ENCODE measurements at regions not wholly inside any gene's neighbourhood (a gene's known extent, or its start where the extent isn't known, plus 50 kb on each side); places are given as distances from the start of the nearest gene placed in this dataset.
A peak's percentile ranks its signal among the peaks of the same experiment; 100 is the strongest.

DNA sequence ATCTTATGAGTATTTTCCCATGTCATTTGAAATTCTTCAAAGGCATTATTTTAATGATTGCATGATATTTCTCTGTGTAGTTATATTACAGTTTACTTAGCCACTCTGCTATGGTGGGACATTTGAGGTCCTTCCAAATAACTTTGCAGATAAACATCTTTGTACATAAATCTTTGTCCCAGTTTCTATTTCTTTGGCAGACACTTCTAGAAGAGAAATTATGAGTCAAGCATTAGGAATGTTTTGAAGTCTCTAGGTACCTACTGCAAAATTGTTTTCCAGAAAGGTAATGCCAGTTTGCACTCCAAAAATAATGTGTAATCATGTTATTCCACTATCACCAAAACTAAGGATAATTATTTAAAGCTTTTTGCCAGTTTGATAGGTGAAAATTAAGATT lies 149.7 kb downstream of the EN1 start:
- ATAC-seq, result no peak
- Histone ChIP-seq H3K9ac (ENCODE audit: insufficient read depth in 1 of 2, low read depth in 2 of 2, low read length in 2 of 2) (no peak overlapping the region), H3K4me3 (no peak overlapping the region), H3K36me3 (ENCODE audit: control insufficient read depth, insufficient read depth, low read length) (no peaks in the 10 kb centered on the region), H3K4me2 (ENCODE audit: insufficient read depth, low read length) (no peak overlapping the region), H3K27ac (ENCODE audit: extremely low read depth, low read depth, low read length) (no peak overlapping the region), H4K20me1 (replicated peaks; ENCODE audit: control insufficient read depth, insufficient read depth, low read length) (no peaks in the 10 kb centered on the region), H3K9me3 (replicated peaks; ENCODE audit: control insufficient read depth, insufficient read depth, low read depth, low read length) (no peaks in the 10 kb centered on the region), H3K4me1 (replicated peaks in 1 of 2; ENCODE audit: control insufficient read depth in 2 of 2, insufficient read depth in 2 of 2, low read length in 2 of 2) (peaks cover 0 to 5% of the 10 kb centered on the region in 2 experiments; a peak in 3 of 5 replicates), H3K79me2 (ENCODE audit: control insufficient read depth, insufficient read depth, low read length) (no peaks in the 10 kb centered on the region), H2AFZ (ENCODE audit: low read depth, low read length) (no peak overlapping the region), H3K9me1 (ENCODE audit: control insufficient read depth, insufficient read depth, low read length) (no peaks in the 10 kb centered on the region), H3K27me3 (ENCODE audit: control insufficient read depth in 2 of 2, insufficient read depth in 2 of 2, low read length in 2 of 2) (no peaks in the 10 kb centered on the region)
- FAIRE-seq, result no peak
- no peak for DNase-seq (ENCODE audit: extremely low read depth in 1 of 4, low spot score in 3 of 4)
- POLR2A ChIA-PET, result no interaction called here
- CTCF ChIA-PET (ENCODE audit: low intra/inter-chr PET ratio), result no interaction called here
- intact Hi-C loops (cut with micrococcal nuclease) (no loop called here), in situ Hi-C loops (cut with MboI) (no loop called here)
- TF ChIP-seq, protein P1, sequence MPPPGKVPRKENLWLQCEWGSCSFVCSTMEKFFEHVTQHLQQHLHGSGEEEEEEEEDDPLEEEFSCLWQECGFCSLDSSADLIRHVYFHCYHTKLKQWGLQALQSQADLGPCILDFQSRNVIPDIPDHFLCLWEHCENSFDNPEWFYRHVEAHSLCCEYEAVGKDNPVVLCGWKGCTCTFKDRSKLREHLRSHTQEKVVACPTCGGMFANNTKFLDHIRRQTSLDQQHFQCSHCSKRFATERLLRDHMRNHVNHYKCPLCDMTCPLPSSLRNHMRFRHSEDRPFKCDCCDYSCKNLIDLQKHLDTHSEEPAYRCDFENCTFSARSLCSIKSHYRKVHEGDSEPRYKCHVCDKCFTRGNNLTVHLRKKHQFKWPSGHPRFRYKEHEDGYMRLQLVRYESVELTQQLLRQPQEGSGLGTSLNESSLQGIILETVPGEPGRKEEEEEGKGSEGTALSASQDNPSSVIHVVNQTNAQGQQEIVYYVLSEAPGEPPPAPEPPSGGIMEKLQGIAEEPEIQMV (tag; conservative IDR thresholded peaks at IDR 0.05; ENCODE audit: low read depth), result no peak
- TF ChIP-seq, protein P2, sequence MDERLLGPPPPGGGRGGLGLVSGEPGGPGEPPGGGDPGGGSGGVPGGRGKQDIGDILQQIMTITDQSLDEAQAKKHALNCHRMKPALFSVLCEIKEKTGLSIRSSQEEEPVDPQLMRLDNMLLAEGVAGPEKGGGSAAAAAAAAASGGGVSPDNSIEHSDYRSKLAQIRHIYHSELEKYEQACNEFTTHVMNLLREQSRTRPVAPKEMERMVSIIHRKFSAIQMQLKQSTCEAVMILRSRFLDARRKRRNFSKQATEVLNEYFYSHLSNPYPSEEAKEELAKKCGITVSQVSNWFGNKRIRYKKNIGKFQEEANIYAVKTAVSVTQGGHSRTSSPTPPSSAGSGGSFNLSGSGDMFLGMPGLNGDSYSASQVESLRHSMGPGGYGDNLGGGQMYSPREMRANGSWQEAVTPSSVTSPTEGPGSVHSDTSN (CRISPR knock-in tag; IDR thresholded peaks at IDR 0.05; ENCODE audit: low read depth), result no peak
- TF ChIP-seq, protein P2 (tag; conservative IDR thresholded peaks at IDR 0.05; ENCODE audit: low read depth), result 0 out of 2 replicates have a peak, but pooled peaks have one; percentile 13
- peak; percentile 67 for TF ChIP-seq MEIS2 (IDR thresholded peaks at IDR 0.05; ENCODE audit: partially characterized antibody)
- no TSS peak for BruUV-seq (replicated peaks)

Measured in K562 (cell line).